NCI-H1417 (cell line): ENCODE measurements at regions not wholly inside any gene's neighbourhood (a gene's known extent, or its start where the extent isn't known, plus 50 kb on each side); places are given as distances from the start of the nearest gene placed in this dataset.

Source experiments
- DNase-seq, 3 experiments: peaks; one replicate each; lab custom pipeline; 2025; lab: John Stamatoyannopoulos, UW

DNA sequence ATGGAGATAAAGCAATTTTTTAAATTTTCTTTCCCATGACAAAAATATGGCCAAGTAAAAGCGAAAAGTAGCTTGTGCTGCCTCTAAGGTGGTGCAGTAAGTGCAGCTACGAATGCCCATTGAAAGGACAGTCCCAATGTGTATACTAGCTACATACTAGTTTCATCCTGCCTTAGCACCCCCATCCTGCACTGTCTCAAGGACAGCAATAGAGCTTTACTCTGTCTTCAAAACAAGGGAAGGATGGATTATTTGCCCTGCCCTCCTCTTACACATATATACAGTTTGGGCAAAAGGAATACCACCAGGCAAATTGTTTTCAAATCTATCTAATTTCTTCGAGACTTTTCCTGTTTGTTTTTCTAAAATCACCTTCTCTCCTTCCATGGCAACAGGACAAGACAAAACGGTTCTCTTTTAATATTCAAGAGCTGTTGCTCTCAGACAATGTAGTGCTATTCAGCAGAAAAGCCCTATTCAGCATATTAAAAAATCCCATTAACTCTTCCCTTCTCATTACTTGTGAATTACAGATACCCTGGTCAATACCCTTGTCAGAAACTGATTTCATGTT is 75.1 kb upstream of the SLC7A11 start:
- no peak for DNase-seq

DNA sequence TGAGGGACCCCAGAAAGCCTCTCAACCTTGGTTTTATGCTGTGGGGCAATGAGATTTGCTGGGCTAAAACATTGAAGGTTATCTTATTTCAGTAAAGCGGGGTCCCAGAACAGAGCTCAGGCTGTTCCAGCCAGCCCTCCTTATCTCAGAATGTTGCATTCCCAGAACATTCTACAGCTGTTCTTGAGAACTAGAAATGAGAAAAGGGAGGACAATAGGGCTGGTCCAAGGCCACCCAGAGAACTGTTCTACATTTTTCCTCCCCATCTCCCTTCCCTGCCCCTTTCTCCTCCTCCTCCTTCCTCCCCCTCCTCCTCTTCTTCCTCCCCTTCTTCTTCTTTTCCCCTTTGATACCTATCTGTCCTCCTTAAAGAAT is 70.4 kb upstream of the SLC7A11 start:
- no peak for DNase-seq

- DNase-seq: no peak
Measured at GRCh38 chr4:138311771-138312535, 69.8 kb upstream of the SLC7A11 start.

DNA sequence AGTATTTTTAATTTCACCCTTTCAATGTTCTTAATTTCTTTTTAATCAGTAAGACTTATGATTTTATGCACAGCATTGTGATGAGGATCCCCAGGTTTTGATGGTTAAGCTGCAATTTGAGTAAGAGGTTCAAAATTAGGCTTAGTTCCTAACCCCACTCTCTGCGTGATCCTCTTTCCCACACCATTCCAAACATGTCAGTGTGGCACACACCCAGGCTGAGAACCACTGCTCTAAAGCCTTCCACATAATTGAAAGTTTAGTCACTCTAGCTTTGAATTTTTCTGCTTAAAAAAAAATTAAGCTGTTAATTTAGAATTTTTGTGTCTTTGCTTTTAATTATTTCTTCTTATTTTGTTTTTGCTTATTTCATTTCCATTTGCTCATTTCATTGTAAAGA is 68.8 kb upstream of the SLC7A11 start:
- DNase-seq: no peak

DNA sequence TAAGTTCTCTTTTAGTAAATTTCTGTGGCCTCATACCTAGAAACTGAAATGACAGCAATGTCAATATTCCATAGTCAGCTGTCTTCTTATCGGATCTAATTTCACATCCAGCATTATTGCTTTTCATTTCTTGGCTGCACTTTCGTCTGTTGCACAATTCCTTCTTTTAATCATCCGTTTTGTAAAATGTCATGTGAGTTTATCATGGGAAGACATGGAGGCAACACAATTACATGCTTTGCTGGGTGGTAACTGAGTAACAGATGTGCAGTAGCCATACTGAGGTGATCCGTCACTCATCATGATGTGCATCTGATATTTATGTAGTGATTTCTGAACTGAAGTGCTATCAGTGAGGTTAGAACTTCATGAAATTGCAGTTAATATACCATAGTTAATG is 68.3 kb upstream of the SLC7A11 start:
- no peak for DNase-seq

GRCh38 chr4:138308356-138308755 is 66.2 kb upstream of the SLC7A11 start:
- no peak for DNase-seq

DNA sequence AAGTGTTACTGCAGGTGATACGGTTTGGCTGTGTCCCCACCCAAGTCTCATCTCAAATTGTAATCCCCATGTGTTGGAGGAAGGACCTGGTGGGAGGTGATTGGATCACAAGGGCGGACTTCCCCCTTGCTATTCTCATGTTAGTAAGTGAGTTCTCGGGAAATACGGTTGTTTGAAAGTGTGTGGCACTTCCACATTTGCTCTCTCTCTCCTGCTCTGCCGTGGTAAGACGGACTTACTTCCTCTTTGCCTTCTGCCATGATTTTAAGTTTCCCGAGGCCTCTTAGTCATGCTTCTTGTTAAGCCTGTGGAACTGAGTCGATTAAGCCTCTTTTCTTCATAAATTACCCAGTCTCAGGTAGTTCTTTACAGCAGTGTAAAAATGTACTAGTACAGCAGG is 65.2 kb upstream of the SLC7A11 start:
- DNase-seq: no peak

- no peak for DNase-seq
Measured at GRCh38 chr4:138305050-138305449, 62.9 kb upstream of the SLC7A11 start.

- DNase-seq: no peak
Measured at GRCh38 chr4:138301536-138301935, 59.4 kb upstream of the SLC7A11 start.

DNA sequence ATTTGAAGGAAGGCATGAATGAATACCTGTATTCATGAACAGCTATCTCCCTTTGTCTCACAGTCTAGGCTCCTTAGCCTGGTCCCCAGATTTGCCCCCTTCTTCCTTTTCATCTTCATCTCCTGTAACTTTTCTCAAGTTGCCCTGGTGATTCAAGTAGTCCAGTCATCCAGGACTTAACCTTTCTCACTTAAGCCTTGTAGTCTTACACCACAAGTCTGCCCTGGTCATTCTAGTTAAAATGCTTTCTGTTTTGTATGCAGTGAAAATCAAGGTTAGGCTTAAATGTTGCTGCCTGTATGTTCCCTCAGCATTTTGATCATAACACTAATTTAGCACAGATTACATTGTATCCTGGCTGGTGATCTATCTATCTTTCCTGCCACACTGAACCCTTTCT is 58.5 kb upstream of the SLC7A11 start:
- no peak for DNase-seq

- no peak for DNase-seq
Measured at GRCh38 chr4:138299881-138300280, 57.7 kb upstream of the SLC7A11 start.

- DNase-seq: no peak
Measured at GRCh38 chr4:138298866-138299265, 56.7 kb upstream of the SLC7A11 start.

DNA sequence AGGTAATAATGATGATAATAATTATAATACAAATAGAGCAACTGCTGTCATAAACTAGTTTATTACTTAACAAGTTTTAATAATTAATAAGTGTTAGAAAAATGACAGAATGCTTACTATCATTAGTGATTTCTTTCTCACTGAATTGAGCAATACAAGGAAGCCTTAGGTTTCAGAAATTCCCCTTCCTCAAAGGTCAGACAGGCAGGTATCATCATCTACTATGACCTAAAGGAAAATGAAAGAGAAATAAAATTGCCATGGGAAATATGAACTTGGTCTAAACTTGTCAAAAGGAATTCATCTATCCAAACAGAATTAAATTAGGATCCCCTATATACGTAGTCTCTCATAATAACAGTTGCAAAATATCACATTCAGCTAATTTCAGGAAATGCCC is 56.3 kb upstream of the SLC7A11 start:
- no peak for DNase-seq

- no peak for DNase-seq
Measured at GRCh38 chr4:138297743-138298405, 55.7 kb upstream of the SLC7A11 start.

- peak in 1 of 3 experiments; percentile 25 for DNase-seq
Measured at GRCh38 chr4:138292321-138292720, 50.2 kb upstream of the SLC7A11 start.
